IPS-11a (cell line): ENCODE measurements at regions not wholly inside any gene's neighbourhood (a gene's known extent, or its start where the extent isn't known, plus 50 kb on each side); places are given as distances from the start of the nearest gene placed in this dataset.
"Not testable (repeated sequence)": the region's sequence is repeated elsewhere in the genome, so short reads cannot be mapped to it uniquely, and the experiment has no call there.

Source experiments
- H3K4me3 ChIP-seq: one replicate; pipeline ENCODE4 v1.5.1; 2013; ENCODE audit warnings: low read depth, low read length, control low read depth

- no peak overlapping the region for H3K4me3 ChIP-seq
These were observed 54.5 kb upstream of the PRKD1 start for GRCh38 chr14:29982171-29982570.

DNA sequence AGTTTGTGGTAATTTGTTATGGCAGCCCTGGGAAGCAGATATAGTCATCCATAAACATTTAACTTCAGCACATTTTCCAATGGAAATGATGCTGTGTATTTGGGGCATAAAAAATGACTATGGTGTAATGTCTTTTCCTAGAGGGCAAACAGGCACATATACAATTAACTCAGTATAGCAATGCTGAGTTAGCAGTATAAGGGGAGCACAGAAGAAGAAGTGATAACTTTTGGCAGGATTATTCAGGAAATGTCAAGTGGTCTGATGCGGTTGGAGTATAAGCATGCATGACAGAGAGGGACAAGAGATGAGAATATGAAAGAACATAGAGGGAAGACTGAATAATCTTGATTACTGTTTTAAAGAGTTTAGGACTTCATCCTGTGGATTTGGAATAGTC lies 55.3 kb upstream of the PRKD1 start:
- H3K4me3 ChIP-seq = no peak overlapping the region

DNA sequence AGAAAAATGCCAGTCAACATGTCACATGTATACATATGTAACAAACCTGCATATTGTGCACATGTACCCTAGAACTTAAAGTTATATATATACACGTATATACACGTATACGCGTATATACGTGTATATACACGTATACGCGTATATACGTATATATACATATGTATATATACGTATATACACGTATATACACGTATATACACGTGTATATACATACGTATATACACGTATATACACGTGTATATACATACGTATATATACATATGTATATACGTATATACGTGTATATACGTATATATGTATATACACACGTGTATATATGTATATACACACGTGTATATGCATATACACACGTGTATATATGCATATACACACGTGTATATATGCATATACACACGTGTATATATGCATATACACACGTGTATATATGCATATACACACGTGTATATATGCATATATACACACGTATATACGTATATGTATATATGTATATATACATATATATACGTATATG lies 62.8 kb upstream of the PRKD1 start:
- H3K4me3 ChIP-seq = not testable (repeated sequence)

- H3K4me3 ChIP-seq = no peak overlapping the region
These were observed 63.3 kb upstream of the PRKD1 start for GRCh38 chr14:29990993-29991392.

DNA sequence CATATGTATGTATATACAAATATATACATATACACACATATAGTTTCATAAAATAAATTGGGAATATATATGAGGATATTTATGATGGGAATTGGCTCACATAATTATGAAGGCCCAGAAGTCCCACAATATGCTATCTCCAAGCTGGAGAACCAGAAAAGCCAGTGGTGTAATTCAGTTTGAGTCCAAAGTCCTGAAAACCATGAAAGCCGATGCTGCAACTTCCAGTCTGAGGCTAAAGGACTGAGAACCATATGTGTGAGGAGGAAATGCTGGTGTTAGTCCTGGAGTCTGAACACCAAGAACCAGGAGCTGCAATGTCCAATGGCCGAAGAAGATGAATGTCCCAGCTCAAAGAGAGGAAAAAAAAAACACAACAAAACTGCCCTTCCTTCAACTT lies 65.5 kb upstream of the PRKD1 start:
- no peak overlapping the region for H3K4me3 ChIP-seq

GRCh38 chr14:29999013-29999539 lies 71.4 kb upstream of the PRKD1 start:
- H3K4me3 ChIP-seq = no peak overlapping the region

- no peak overlapping the region for H3K4me3 ChIP-seq
These were observed 75.2 kb upstream of the PRKD1 start for GRCh38 chr14:30002859-30003258.

- no peak overlapping the region for H3K4me3 ChIP-seq
These were observed 77.6 kb upstream of the PRKD1 start for GRCh38 chr14:30005114-30005808.

DNA sequence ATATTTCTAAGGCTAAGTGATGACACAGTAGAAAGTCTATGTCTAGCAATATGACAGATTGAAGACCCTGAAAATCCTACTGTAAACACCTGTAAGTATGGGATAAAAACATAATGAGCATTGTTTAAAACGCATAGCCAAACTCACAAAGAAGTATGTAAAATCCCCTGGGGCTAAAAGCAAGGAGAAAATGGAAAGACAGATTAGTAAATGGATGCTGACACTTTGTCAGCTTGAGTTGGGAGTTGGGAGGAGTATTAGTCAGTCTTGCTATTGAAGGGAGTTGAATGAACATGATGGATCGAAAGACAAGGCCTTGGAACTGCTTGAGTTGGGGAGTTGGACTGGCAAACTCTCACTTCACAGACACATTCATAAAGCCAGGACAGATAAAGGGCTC lies 79.0 kb upstream of the PRKD1 start:
- no peak overlapping the region for H3K4me3 ChIP-seq

- no peak overlapping the region for H3K4me3 ChIP-seq
These were observed 87.8 kb upstream of the PRKD1 start for GRCh38 chr14:30015489-30015888.

GRCh38 chr14:30016002-30016401 lies 88.4 kb upstream of the PRKD1 start:
- no peak overlapping the region for H3K4me3 ChIP-seq

DNA sequence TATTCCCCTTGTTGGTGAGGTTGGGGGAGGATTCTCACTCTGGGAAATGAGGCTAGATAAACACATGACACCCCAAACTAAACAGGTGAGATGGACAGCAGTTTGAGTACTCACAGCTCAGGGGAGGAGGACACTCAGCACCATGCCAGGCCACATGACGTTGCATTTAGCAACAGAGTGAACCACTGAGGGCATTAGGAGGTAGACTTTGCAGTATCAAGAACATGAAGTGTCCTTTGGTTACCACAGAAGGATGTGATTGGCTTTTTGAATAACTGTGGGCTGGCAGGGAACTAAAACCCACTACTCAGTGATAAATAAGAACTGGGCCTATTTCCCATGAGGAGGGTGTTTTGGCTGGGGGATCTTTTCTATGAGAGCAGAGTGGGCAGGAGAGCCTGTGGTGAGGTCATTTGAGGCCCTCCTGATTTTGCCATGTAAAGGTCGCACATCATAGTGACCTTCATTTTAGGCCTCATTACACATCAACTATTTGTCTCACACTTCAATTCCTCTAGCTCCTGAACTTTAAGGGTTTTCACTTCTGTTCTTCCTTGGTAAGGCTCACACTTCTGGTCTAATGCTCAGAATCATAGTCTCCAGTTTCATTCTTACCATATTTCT lies 89.8 kb upstream of the PRKD1 start:
- no peak overlapping the region for H3K4me3 ChIP-seq

DNA sequence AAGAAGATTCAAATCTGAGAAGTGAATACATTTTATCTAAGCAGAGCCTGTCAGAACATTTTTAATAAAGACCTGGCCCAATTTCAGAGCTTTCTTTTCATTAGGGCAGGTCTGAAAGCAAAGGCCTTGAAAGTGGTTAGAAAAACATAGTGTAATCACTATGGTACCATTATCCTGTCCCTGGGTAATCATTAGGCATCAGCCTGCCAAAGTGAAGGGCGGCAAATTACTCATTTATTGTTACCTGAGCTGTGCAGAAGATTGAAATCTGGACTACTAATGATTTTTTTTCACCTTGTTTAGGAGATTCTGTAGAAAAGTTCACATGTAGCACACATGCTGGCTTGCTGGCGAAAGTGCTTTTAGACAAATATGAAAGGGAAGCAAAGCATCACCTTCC lies 92.6 kb upstream of the PRKD1 start:
- H3K4me3 ChIP-seq = no peak overlapping the region

DNA sequence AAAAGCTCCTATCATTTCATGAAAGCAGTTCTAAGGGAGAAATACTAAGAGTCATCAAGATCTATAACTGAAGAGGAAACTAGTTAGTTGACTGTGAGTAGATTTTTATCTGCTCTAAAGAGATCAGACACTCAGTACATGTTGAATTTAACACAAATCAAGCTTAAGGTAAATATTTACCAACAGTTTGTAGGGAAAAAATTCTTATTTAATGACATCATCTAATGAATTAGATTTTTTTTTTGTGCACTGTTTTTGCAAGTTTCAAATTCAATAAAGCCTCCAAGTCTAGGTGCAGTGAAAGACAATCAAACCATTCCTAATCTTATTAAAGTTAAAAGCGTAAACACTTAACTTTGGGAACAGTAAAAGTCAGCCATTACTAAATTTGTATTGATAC lies 93.0 kb upstream of the PRKD1 start:
- no peak overlapping the region for H3K4me3 ChIP-seq

- H3K4me3 ChIP-seq = not testable (repeated sequence)
These were observed 95.7 kb upstream of the PRKD1 start for GRCh38 chr14:30023350-30023749.

- no peak overlapping the region for H3K4me3 ChIP-seq
These were observed 106.5 kb upstream of the PRKD1 start for GRCh38 chr14:30034152-30034551.

- no peak overlapping the region for H3K4me3 ChIP-seq
These were observed 107.7 kb upstream of the PRKD1 start for GRCh38 chr14:30035361-30035760.

- H3K4me3 ChIP-seq = no peak overlapping the region
These were observed 118.1 kb upstream of the PRKD1 start for GRCh38 chr14:30045720-30046119.

DNA sequence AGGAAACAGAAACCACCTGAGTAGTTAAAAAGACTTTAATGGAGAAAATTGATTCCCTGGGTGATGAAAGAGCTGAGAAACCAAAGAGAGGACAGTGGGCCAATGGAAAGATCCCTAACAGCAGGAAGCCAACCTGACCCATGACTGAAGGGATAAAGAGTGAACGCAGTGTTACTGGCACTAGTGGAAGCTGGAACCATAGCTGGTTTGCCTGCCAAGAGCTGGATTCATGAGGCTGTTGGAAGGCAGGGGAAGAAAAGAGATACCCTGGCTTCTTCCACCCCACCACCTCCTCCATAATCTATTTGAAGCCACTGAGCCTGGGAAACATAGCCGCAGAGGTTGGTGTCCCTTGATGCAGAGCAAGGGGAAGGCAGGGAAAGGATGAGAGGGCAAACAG lies 125.5 kb upstream of the PRKD1 start:
- H3K4me3 ChIP-seq = no peak overlapping the region

GRCh38 chr14:30054201-30054600 lies 126.6 kb upstream of the PRKD1 start:
- H3K4me3 ChIP-seq = no peak overlapping the region

DNA sequence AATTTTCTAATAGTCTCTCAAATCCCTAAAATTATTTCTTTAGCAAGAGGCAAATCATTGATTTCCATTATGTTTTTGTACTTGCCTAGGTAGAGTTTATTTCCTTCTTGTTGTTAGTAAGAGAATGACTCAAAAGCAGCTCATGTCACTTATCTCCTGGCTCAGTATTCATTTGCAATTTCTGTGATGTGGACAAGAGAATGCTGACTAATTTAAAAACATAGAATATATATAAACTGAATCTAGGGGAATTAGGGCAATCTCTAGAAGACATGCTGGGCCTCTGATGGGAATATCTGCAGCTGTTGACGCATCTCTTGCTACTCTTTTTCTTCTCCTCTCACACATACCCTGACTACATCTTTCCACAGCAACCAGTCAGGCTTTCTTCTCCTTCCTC lies 130.8 kb upstream of the PRKD1 start:
- no peak overlapping the region for H3K4me3 ChIP-seq

- no peak overlapping the region for H3K4me3 ChIP-seq
These were observed 136.1 kb upstream of the PRKD1 start for GRCh38 chr14:30063746-30064145.
